ENCODE measurements at regions not wholly inside any gene's neighbourhood (a gene's known extent, or its start where the extent isn't known, plus 50 kb on each side); places are given as distances from the start of the nearest gene placed in this dataset.

- DNase-seq: peak in 1 of 2 donors; percentile 36
Observed at GRCh38 chr10:10589540-10590303, 427.9 kb upstream of the CELF2 start.

DNA sequence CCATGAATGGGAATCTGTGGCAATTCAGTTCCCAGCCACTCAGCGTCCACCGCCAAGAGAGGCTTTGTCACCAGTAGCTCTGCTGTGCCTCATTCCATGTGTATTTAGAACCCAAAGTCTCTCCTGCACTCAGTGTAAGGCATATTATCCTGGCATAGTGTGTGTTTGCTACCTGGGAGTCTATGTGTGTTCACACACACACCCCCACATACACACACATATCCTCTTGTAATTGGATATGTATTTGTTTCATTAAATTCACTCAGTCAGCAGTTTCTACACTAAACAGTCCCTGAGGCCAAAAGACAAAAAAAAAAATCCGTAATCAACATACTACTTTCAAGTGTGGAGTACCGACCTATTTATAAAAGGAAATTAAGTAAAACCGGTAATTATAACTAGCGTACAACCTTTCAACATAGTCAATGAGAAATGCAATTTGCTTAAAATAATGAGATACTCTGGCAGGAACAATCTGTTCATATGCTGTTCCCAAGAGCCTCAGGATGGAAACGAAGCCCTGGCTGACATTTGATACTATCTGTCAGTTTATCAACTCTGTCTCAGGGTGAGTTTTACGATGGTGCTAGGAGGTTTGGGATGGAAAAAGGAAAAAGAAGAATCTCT lies 425.8 kb upstream of the CELF2 start:
- no peak for DNase-seq

GRCh38 chr10:10596256-10596655 lies 421.4 kb upstream of the CELF2 start:
- DNase-seq: no peak

DNA sequence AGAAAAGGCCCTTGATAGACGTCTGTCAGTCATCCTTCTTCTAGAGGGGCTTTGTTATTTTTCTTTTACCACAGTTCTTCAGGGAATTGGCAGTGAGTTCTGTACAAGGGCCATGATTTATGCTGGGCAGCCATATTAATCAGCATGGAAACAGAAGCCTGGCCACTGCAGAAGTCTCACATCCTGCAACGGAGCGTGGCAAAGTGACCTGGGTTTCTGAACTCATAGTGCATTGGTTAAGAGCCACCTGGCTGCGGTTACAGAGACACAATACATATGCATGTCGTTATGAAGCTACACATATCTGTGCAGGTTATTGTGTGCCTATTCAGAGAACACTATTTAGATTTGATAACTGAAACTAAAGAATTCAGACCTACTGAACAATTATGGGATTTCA lies 419.4 kb upstream of the CELF2 start:
- no peak for DNase-seq

DNA sequence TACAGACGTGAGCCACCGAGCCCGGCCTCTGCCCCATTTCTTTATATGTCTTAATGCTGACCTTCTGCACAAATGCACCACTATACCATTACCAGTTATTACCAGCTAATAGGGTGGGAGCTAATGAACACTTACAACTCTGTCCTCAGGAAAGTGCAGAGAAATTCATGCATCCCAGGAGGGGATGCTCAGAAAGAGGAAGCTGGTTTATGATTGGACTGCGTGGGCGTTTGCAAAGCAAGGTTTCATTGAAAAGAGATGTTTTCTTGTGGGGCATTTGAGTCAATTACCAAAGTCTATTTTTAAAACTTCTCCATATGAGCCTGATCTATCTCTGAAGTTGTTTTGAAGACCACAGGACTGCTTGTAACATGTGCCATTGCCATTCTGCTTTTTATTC lies 417.7 kb upstream of the CELF2 start:
- no peak for DNase-seq

DNA sequence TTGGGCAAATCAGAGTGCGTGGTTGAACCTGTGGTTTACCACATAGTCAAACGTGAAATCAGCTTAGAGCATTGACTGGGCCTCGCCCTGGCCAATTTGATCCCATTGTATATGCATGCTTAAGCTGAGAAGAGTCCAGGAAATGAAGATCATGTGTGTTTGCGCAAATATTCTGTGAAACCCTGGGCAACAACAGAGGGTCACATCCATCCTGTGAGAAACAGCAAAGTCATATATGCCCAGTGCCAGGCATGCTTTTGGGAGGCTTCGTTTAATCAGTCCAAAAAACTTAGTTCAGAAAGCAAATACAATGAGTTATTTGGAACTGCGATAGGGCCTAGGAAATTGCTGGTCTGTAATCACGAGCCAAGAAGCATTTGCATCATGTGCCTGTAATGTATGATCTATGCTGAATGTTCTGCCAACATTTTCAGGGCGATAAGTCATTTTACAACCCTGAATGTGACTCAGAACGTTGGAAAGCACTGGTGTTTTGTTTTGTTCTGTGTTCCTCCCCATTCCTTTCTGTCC lies 412.1 kb upstream of the CELF2 start:
- DNase-seq: no peak

- DNase-seq: no peak
Observed at GRCh38 chr10:10609379-10609955, 408.2 kb upstream of the CELF2 start.

GRCh38 chr10:10610171-10610570 lies 407.5 kb upstream of the CELF2 start:
- no peak for DNase-seq

DNA sequence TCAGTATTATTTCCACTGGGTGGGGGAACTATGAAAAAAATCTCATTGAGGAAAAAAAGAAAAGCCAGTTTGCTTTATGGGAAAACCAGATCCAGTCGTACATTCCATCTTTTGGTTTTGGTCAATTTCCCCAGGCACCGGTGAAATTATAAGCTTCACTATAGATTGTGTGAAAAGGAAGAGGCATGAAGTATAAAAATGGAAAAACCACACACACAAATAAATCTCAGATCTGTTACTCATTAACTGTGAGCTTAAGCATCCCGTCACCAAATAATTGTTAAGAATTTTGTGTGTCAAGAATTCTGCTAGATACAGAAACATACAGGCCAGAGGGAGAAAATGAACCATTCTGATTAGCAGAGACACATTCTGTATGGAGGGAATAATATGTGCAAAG lies 405.5 kb upstream of the CELF2 start:
- no peak for DNase-seq

DNA sequence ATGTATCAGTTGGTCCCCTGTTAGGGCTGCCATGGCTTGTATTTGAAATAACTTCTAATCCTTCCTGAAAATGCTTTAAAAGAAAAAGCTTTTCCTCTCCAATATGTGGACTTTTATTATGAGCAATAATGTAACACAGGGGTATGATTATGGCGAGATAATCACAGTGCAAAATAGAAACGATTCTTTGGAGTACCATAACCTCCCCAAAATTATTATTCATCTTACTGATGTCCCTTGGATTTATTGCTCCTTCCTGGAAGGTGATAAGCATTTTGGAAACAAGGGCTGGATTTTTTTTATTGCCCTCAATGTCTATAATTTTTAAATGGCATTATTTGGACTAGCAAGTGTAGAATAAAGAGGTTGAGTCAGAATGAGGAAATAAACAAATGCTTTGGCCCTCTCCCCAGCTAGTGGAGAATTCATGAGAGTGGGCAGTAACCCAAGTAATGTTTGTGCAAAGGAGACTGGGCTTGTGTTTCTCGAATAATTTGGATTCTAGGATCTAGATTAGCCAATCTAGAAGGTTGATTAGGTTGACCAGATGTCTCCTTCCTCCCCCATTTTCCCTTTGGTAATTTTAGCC lies 403.9 kb upstream of the CELF2 start:
- no peak for DNase-seq

GRCh38 chr10:10617686-10618085 lies 400.0 kb upstream of the CELF2 start:
- DNase-seq: no peak

GRCh38 chr10:10618139-10618538 lies 399.5 kb upstream of the CELF2 start:
- no peak for DNase-seq

DNA sequence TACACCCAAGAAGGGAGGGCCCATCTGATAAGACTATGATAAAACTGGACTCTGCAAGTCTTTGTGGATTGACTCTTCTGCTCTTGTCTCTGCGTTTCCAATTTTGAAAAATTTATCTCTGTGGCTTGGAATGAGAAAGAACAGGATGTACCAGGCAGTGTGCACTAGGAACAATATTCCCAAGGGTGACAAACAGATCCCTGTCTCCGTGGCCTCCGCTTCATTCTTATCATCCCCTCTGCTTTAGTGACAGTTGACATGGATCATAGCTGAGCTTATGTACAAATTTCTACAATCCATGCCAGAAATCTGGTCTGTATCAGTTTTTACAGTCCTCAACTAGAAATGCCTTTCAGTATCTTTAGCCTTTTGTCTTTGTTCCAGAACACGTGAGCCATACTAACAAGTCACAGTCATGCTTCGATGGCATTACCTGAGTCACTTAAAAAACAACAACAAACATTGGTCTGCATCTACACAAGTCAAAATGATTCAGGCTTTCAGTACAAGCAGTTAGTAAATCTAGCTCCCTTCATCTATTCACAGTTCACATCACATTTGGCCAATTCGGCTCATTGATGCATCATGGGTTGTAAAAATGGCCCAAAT lies 393.6 kb upstream of the CELF2 start:
- DNase-seq: no peak

DNA sequence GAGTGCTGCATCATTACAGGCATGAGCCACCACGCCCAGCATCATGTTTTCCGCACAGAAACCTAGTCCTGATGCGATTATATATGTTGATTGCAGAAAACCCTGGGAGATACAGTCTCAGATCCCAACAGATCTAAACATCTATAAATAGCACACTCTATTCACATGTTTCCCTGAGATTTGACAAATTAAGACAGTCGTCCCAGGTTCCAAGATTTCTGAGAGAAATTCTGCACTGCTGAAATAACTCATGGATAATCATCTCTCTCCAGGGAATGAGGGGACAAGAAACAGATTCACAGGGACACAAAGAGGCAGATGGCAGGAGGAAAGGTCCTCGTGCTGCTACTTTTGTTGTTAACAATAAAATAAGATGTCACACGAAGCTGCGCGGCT lies 393.1 kb upstream of the CELF2 start:
- DNase-seq: no peak

GRCh38 chr10:10625491-10625890 lies 392.2 kb upstream of the CELF2 start:
- DNase-seq: no peak

DNA sequence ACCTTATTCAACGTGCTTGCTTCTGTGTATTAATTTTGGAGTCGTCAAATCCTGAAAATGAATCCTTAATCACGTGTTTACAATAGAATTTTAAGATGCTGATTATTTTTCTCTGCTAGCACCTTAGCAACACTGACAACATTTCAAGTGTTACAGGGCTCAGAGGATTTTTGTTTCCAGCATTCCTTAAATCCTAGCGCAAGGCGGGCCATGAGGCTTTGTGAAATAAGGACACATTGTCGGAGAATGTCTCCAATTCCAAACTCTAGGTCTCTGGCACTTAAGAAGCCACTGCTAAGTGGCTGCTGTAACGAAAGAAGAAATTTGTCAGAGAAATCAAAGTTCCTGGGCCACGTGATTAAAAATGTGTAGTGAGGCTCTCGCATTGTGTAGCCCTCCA lies 390.9 kb upstream of the CELF2 start:
- DNase-seq: no peak

DNA sequence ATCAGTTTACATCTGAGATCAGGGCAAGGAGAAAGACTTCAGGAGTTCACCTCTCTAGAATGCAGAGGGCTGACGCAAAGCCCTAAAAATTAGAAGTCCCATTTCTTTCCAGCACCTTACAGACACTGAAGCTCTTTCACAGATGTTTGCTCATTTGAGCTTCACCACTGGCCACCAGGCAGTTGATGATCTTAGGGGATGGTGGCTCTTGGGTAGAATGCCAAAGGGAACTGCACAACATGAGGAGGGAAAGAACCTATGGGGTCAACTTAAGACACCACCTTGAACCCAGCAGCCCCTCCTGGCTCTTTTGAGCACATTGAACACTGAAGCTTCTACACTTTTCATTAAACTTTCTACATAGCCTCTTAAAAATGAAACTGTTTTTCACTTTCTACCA lies 390.3 kb upstream of the CELF2 start:
- DNase-seq: no peak

DNA sequence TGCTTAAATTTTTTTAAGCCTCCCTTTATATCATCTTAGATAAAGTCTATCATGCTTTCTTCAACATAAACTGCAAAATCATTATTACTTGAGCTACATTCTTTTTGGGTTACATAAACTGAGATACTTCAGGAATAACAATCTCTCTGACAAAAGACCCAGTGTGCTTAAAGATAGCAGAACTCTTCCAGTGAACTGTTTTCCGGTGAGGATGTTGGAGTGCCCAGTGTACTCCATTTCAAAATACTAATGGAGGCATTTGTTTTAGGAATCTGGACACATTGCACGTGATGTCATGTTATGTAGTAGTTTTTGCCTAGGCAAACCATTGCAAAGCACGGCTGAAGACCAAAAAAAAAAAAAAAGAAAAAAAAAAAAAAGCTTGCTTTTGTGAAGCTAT lies 388.2 kb upstream of the CELF2 start:
- no peak for DNase-seq

DNA sequence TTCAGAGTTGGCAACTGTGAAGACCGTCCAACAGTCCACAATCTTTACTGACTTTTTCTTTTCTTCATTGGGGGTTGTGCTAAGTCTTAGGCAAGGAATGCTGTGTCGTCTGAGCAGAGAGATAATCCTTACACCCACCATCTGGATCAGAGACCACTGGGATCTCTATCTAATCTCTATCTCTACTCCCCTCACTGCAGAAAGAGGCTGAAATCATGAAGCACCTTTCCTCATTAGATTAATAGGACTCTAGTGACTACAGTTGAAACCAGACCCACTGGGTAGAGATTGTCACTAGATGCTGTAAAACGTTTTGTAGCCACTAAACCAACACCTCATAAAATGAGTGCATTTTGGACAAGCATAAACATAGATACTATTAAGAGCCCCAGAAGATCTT lies 387.4 kb upstream of the CELF2 start:
- no peak for DNase-seq

DNA sequence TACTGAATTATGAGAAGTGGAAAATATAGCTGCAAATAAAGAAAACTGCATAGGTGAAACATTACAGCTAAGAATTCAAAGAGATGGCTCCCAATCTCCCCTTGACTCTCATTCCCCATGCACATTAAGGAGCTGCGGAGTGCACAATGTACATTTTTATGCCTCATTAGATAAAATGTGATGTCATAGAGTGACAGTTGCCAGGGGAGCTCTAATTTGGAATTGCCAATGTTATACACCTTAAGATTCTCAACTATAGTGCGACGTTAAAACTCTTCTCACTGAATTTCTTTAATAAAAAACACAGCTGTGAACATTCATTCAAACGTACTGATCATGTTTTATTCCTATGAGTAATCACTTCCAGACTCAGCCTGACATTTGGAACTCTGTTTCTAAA lies 386.9 kb upstream of the CELF2 start:
- no peak for DNase-seq

DNA sequence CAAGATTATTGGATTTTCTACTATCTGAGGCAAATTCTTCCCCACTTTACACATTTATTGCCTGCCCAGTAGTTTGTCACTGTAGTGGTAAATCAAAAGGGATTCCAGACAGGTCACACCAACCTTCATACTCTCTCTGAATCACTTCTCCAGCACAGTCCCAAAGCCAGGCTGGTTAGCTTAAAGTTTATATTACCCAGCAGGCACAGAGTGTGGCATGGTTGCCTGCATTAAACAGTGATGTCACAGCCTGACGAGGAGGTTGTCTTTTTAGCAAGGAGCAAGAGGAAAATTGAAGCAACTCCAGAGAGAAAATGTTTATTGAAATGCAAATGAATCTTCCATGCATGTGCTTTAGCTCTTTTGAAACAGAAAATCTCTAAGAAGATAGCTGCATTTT lies 375.5 kb upstream of the CELF2 start:
- no peak for DNase-seq

DNA sequence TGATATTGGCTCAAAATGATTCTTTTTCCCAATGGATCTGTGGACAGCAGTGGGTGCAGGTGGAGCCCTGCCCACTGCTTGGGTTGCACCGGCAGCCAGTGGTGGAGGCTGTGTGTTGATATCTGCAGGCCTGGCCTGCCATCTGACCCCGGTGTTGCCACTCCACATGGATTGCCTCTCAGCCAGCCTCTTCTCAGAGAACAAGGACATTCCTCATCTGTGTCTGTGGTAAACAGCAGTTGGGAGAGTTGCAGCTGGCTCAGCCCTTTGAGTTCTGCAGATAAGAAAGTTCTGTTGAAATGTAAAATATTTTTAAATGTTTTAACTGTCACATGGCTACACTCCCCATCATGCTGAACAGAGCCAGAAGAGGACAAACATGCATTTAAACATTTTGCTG lies 374.9 kb upstream of the CELF2 start:
- DNase-seq: no peak

DNA sequence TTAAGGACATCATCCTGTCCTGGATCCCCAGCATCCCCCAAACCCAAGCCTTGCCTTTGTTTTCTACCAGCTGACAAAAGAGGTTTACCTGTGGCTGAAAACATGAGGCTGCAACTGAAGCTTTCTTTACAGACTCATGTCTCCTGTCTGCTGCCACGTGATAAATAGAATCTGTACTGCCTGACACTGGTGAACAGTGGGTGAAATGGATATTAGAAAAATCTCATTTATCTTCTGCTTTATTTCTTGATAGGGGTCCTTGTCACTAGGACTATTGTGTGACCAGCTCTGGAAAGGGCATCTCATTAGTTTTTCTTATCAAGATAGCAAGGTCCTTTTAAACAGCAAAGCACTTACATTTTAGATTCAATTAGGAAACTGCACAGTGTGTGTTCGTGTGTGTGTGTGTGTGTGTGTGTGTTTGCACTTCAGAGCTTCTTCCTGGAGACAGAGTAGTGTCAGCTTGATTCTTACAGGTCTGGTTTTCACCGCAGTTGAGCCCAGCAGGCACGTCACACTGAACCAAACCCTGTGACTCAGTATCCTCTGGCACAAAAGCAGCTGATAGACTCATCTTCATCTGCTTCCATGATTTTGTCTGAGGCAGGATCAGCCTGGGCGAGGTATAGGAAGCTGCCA lies 373.5 kb upstream of the CELF2 start:
- no peak for DNase-seq

Measured in stimulated activated CD4-positive, alpha-beta T cell treated with anti-CD3 and anti-CD28 coated beads, Interleukin-2, amount 100 ng/mL, for 24 hours (primary cell).